A549 (cell line): ENCODE measurements at regions not wholly inside any gene's neighbourhood (a gene's known extent, or its start where the extent isn't known, plus 50 kb on each side); places are given as distances from the start of the nearest gene placed in this dataset.

Experiments used
- ATAC-seq, 2 experiments: fragments of 200-7000 bp in 1 of 2; fragments of >200 bp in 1 of 2; cut with Nextera tagmentation in 1 of 2; cut with Tn5 transposase in 1 of 2; 3 replicates each; pipeline versions ENCODE4 v1.8.0 to v1.9.1; 2018 to 2020; ENCODE audit warnings: mild to moderate bottlenecking in 1 of 2, moderate library complexity in 1 of 2
- CTCF ChIA-PET: fragments of 300-600 bp; sonication (Branson Sonifier 250); formaldehyde crosslinking; extraction: SDS; loops from one replicate; lab custom pipeline; 2021; ENCODE audit warnings: antibody characterized with exemption, inconsistent platforms; lab: Yijun Ruan, JAX
- POLR2A ChIA-PET: fragments of 350-600 bp; formaldehyde crosslinking; extraction: SDS; loops from one replicate; lab custom pipeline; 2021; ENCODE audit warnings: antibody characterized with exemption, inconsistent platforms; lab: Yijun Ruan, JAX
- DNase-seq, 2 experiments: peaks; one replicate each; pipeline versions ENCODE4 v3.0.0 to v3.0.0-alpha.2; 2011 to 2016; ENCODE audit warnings: low read depth in 1 of 2, low spot score in 1 of 2
- FAIRE-seq: peaks from 2 replicates; lab custom pipeline; 2011; peaks lifted over from hg19 to GRCh38; lab: Jason Lieb, UNC
- H3K27ac ChIP-seq, 2 experiments: fragments of >200 bp; sonication (Bioruptor Twin); formaldehyde crosslinking; 3 replicates each; pipeline ENCODE4 v1.5.1; 2016 to 2017
- H3K4me1 ChIP-seq: fragments of >200 bp; sonication (Bioruptor Twin); formaldehyde crosslinking; 3 replicates; pipeline ENCODE4 v1.6.1; 2016
- H3K4me2 ChIP-seq: fragments of >200 bp; sonication (Bioruptor Twin); formaldehyde crosslinking; 3 replicates; pipeline ENCODE4 v1.6.1; 2016
- H3K4me3 ChIP-seq: fragments of >200 bp; sonication (Bioruptor Twin); formaldehyde crosslinking; 3 replicates; pipeline ENCODE4 v1.5.1; 2016
- H3K9me3 ChIP-seq: fragments of >200 bp; sonication (Bioruptor Twin); formaldehyde crosslinking; 3 replicates; pipeline ENCODE4 v1.6.1; 2016
- EHMT2 ChIP-seq: fragments of 200-600 bp; sonication (generic); IDR thresholded peaks from 2 replicates; pipeline ENCODE4 v1.6.1; 2016; ENCODE audit warnings: antibody characterized with exemption, low read depth, mild to moderate bottlenecking, moderate library complexity
- FOXS1 ChIP-seq: fragments of 250-450 bp; sonication (Bioruptor Pico); IDR thresholded peaks from 2 replicates; pipeline ENCODE4 v1.5.0; 2020; ENCODE audit warnings: mild to moderate bottlenecking, moderate library complexity
- HES2 ChIP-seq: fragments of >200 bp; sonication (Bioruptor Twin); formaldehyde crosslinking; IDR thresholded peaks from 2 replicates; pipeline ENCODE4 v1.6.1; 2016
- HOXA7 ChIP-seq: fragments of 250-450 bp; sonication (Bioruptor Pico); IDR thresholded peaks from 2 replicates; pipeline ENCODE4 v1.5.0; 2020; ENCODE audit warnings: mild to moderate bottlenecking, moderate library complexity
- MYC ChIP-seq: IDR thresholded peaks from 2 replicates; pipeline ENCODE4 v1.6.1; 2012; ENCODE audit warnings: mild to moderate bottlenecking, inconsistent platforms, low read length, improper control_type of control experiment, borderline replicate concordance
- PHF8 ChIP-seq: fragments of 200-600 bp; sonication (generic); IDR thresholded peaks from 2 replicates; pipeline ENCODE4 v1.6.1; 2016; ENCODE audit warnings: low read depth, mild to moderate bottlenecking, antibody characterized with exemption, moderate library complexity, borderline replicate concordance
- POLR2AphosphoS2 ChIP-seq: conservative IDR thresholded peaks from 2 replicates; pipeline ENCODE4 v1.6.1; 2012; ENCODE audit warnings: low read length, improper control_type of control experiment, inconsistent platforms
- RNF2 ChIP-seq: fragments of 200-600 bp; sonication (generic); IDR thresholded peaks from 2 replicates; pipeline ENCODE4 v1.6.1; 2016; ENCODE audit warnings: low read depth, mild to moderate bottlenecking, antibody characterized with exemption, moderate library complexity, borderline replicate concordance
- ZSCAN20 ChIP-seq: fragments of 250-450 bp; sonication (Bioruptor Pico); IDR thresholded peaks from 2 replicates; pipeline ENCODE4 v1.8.0; 2022; ENCODE audit warnings: mild to moderate bottlenecking, moderate library complexity
- WGBS: methylation state at CpG from one replicate; pipeline ENCODE4 v1.1.6; 2017; ENCODE audit errors: missing lambda C conversion rate; 5-methylcytosine and 5-hydroxymethylcytosine counted together
- TF ChIP-seq, protein P1 (sequence below): fragments of 250-450 bp; sonication (Bioruptor Pico); IDR thresholded peaks from 2 replicates; pipeline ENCODE4 v1.5.0; 2021; ENCODE audit warnings: mild to moderate bottlenecking, moderate library complexity, borderline replicate concordance
- TF ChIP-seq, protein P2 (sequence below): fragments of >200 bp; sonication (Bioruptor Twin); formaldehyde crosslinking; IDR thresholded peaks from 3 replicates; pipeline ENCODE4 v1.5.1; 2016

DNA sequence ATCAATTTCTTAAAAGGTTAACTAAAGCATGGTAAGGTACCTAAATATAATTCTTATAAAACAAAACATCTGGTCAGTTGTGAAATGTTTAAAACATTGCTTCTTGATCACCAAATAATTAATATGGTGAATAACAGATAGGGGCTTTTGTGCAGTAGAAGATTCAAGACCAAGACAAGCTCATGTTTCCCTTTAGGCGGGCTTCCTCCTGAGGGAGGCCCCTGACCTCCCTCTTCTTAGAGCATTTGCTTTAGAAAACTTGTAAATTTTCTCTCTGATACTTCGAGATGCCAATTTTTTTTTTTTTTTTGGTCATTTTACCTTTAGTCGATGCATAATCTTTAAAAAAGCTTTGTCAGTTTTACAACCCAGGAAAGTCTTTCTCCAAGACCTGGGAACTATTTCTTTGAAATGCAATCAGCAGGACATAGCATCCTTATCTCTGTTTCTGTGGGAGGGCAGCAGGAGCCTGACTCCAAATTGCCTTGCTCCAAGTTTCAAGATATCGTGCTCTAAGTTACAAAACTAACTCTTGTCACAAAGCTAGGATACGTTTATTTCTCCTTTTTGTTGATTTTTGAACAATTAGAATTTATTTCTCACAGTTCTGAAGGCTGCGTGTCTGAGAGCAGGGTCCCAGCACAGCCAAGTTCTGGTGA lies 66.6 kb upstream of the BICD1 start:
- no peaks in the 10 kb centered on the region for H3K4me1 ChIP-seq
- TF ChIP-seq RNF2 (no peak), ZSCAN20 (CRISPR knock-in tag) (no peak), PHF8 (no peak), EHMT2 (no peak), HOXA7 (CRISPR knock-in tag) (no peak)
- TF ChIP-seq, all 56 proteins: peak for 0
- H3K9me3 ChIP-seq: peaks cover 23% of the 10 kb centered on the region
- no peak overlapping the region for H3K4me3 ChIP-seq
- ChIA-PET CTCF (interaction anchor here (1.0 to 1.6 kb wide), 3 partner anchors 9 to 387 kb away, joined by 3 to 4 read pairs (median 3); no protein-coding TSS in a partner anchor), POLR2A (no interaction called here)
- ATAC-seq: no peak
- H3K27ac ChIP-seq: no peak overlapping the region
- FAIRE-seq: no peak
- H3K4me2 ChIP-seq: no peak overlapping the region
- no peak for DNase-seq
- WGBS: 67% methylated on average over 6 of the region's 6 CpGs

- Histone ChIP-seq H3K9me3 (peaks cover 23% of the 10 kb centered on the region), H3K4me3 (no peak overlapping the region), H3K4me1 (no peaks in the 10 kb centered on the region), H3K27ac (no peak overlapping the region), H3K4me2 (no peak overlapping the region)
- ATAC-seq (no peak), FAIRE-seq (no peak), DNase-seq (peak in 1 of 2 experiments; percentile 32)
- TF ChIP-seq ZSCAN20 (CRISPR knock-in tag) (no peak), POLR2AphosphoS2 (no peak), RNF2 (no peak), FOXS1 (CRISPR knock-in tag) (no peak)
- TF ChIP-seq, protein P1, sequence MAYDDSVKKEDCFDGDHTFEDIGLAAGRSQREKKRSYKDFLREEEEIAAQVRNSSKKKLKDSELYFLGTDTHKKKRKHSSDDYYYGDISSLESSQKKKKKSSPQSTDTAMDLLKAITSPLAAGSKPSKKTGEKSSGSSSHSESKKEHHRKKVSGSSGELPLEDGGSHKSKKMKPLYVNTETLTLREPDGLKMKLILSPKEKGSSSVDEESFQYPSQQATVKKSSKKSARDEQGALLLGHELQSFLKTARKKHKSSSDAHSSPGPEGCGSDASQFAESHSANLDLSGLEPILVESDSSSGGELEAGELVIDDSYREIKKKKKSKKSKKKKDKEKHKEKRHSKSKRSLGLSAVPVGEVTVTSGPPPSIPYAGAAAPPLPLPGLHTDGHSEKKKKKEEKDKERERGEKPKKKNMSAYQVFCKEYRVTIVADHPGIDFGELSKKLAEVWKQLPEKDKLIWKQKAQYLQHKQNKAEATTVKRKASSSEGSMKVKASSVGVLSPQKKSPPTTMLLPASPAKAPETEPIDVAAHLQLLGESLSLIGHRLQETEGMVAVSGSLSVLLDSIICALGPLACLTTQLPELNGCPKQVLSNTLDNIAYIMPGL (CRISPR knock-in tag): no peak
- TF ChIP-seq, protein P2, sequence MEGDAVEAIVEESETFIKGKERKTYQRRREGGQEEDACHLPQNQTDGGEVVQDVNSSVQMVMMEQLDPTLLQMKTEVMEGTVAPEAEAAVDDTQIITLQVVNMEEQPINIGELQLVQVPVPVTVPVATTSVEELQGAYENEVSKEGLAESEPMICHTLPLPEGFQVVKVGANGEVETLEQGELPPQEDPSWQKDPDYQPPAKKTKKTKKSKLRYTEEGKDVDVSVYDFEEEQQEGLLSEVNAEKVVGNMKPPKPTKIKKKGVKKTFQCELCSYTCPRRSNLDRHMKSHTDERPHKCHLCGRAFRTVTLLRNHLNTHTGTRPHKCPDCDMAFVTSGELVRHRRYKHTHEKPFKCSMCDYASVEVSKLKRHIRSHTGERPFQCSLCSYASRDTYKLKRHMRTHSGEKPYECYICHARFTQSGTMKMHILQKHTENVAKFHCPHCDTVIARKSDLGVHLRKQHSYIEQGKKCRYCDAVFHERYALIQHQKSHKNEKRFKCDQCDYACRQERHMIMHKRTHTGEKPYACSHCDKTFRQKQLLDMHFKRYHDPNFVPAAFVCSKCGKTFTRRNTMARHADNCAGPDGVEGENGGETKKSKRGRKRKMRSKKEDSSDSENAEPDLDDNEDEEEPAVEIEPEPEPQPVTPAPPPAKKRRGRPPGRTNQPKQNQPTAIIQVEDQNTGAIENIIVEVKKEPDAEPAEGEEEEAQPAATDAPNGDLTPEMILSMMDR: no peak
- ChIA-PET POLR2A (no interaction called here), CTCF (interaction anchor here (1.4 kb wide), 1 partner anchor 17 kb away, joined by 3 read pairs; no protein-coding TSS in a partner anchor)
- 66% methylated on average over 9 of the region's 9 CpGs for WGBS
These were observed 62.6 kb upstream of the BICD1 start for GRCh38 chr12:32043928-32044549.

DNA sequence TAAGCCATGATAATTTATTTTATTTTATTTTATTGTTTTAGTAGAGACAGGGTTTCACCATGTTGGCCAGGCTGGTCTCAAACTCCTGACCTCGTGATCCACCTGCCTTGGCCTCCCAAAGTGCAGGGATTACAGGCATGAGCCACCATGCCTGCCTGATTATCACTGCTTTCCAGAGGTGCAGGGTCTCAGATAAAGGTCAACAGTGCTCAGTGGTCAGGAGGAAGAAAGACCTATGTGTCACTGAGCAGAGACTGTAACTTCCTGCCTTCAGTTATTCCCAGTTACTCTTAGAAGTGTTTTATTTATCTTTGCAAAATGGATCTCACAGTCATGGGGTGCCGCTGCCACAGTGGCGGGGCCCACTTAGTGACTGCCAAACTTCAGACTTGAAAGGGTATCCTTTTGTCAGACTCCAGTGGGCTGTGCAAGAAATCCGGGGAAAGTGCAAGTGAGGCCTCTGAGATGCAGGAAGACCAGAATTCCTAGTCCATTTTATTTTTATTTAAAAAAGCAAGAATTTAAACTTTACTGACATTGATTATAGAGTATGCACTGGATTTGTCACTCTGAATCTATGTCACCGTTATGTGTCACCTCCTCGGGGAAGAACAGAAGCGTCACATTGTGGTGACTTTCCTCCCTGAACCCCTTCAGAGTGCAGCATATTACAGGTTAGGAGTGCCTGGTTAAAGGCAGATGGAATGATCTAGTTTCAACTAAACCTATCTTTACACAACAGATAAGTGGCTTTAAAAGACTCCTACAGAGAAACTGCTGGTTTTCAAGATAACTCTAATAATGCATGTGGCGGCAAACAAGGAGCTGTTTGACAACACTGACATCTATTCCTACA lies 59.1 kb upstream of the BICD1 start:
- peaks cover 20% of the 10 kb centered on the region for H3K4me1 ChIP-seq
- ATAC-seq (no peak), FAIRE-seq (no peak), DNase-seq (no peak)
- no peak overlapping the region for H3K4me2 ChIP-seq
- no peak overlapping the region for H3K4me3 ChIP-seq
- CTCF ChIA-PET: interaction anchor here (2.1 kb wide), 1 partner anchor 13 kb away, joined by 8 read pairs; no protein-coding TSS in a partner anchor
- WGBS: 86% methylated on average over 8 of the region's 8 CpGs
- TF ChIP-seq MYC (no peak), HES2 (no peak)
- H3K27ac ChIP-seq: no peak overlapping the region
- peaks cover 20% of the 10 kb centered on the region for H3K9me3 ChIP-seq
- POLR2A ChIA-PET: no interaction called here
